Lower lobe of right lung (tissue), 2 donors: ENCODE measurements at regions not wholly inside any gene's neighbourhood (a gene's known extent, or its start where the extent isn't known, plus 50 kb on each side); places are given as distances from the start of the nearest gene placed in this dataset.
"Not testable (repeated sequence)": the region's sequence is repeated elsewhere in the genome, so short reads cannot be mapped to it uniquely, and the experiment has no call there.

ENCODE experiments used
- ATAC-seq, 2 donors: fragments of 200-7000 bp; cut with Tn5 transposase; one replicate each; pipeline ENCODE4 v1.9.1; 2020 to 2022; ENCODE audit warnings: mild to moderate bottlenecking in 2 of 2, moderate library complexity in 2 of 2
- DNase-seq: peaks from one replicate; pipeline ENCODE4 v3.0.0-alpha.2; 2020
- H3K27ac ChIP-seq: fragments of 200-600 bp; one replicate; pipeline ENCODE4 v1.8.0; 2022
- H3K27me3 ChIP-seq: fragments of 200-600 bp; one replicate; pipeline ENCODE4 v1.8.0; 2022; ENCODE audit warnings: low read depth
- H3K36me3 ChIP-seq: fragments of 200-600 bp; one replicate; pipeline ENCODE4 v1.8.0; 2022; ENCODE audit warnings: mild to moderate bottlenecking
- H3K4me1 ChIP-seq: fragments of 200-600 bp; one replicate; pipeline ENCODE4 v1.8.0; 2022
- H3K4me3 ChIP-seq: fragments of 200-600 bp; one replicate; pipeline ENCODE4 v1.8.0; 2022; ENCODE audit warnings: mild to moderate bottlenecking
- H3K9me3 ChIP-seq: fragments of 200-600 bp; one replicate; pipeline ENCODE4 v1.8.0; 2022
- CTCF ChIP-seq: fragments of 200-600 bp; IDR thresholded peaks from one replicate; pipeline ENCODE4 v1.8.0; 2022; ENCODE audit warnings: antibody characterized with exemption, mild to moderate bottlenecking
- intact Hi-C: fragments of 100-400 bp; cut with DNase I; formaldehyde crosslinking; loops from one replicate; pipeline ENCODE4 v1.11.0; 2022
- donor health status: DM: no; HTN: yes; CAD: no; lungs with severe emphysema.

GRCh38 chr1:101178341-101178687, 58.5 kb upstream of the S1PR1 start:
- ATAC-seq (no peak), DNase-seq (no peak)
- Histone ChIP-seq H3K9me3 (no peaks in the 10 kb centered on the region), H3K36me3 (no peaks in the 10 kb centered on the region), H3K27me3 (no peaks in the 10 kb centered on the region), H3K4me1 (peaks cover 8% of the 10 kb centered on the region), H3K27ac (no peak overlapping the region), H3K4me3 (no peak overlapping the region)
- TF ChIP-seq CTCF: no peak
- intact Hi-C loops: no loop called here

- Histone ChIP-seq H3K9me3 (no peaks in the 10 kb centered on the region), H3K27me3 (no peaks in the 10 kb centered on the region), H3K36me3 (no peaks in the 10 kb centered on the region), H3K27ac (no peak overlapping the region), H3K4me3 (no peak overlapping the region), H3K4me1 (no peaks in the 10 kb centered on the region)
- intact Hi-C loops: no loop called here
- no peak for DNase-seq
- TF ChIP-seq CTCF: no peak
- no peak for ATAC-seq
Measured at GRCh38 chr1:101175886-101176285, 60.9 kb upstream of the S1PR1 start.

DNA sequence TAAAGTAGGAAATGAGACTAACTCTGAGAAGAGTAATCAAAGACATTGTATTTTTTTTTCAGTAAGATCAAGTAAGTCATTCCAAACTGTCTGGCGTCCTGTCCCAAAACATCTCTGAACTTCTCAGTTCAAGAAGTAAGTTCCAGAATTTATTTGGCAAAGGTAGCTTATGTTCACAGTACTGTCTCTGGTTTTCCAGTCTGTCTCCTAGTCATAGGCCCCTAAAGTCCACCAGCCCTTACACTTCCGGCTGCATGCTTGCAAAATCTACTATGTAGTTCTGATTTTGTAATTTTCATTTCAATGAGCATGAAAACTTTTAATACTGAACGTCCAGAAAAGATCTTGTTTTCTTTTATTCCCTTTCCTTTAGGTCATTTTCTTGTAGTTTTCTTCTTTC, 61.4 kb upstream of the S1PR1 start:
- no peaks in the 10 kb centered on the region for H3K4me1 ChIP-seq
- H3K27me3 ChIP-seq: no peaks in the 10 kb centered on the region
- no peaks in the 10 kb centered on the region for H3K9me3 ChIP-seq
- no peaks in the 10 kb centered on the region for H3K36me3 ChIP-seq
- DNase-seq (no peak), ATAC-seq (no peak)
- H3K27ac ChIP-seq: no peak overlapping the region
- no peak overlapping the region for H3K4me3 ChIP-seq
- TF ChIP-seq CTCF: no peak
- intact Hi-C loops: no loop called here

DNA sequence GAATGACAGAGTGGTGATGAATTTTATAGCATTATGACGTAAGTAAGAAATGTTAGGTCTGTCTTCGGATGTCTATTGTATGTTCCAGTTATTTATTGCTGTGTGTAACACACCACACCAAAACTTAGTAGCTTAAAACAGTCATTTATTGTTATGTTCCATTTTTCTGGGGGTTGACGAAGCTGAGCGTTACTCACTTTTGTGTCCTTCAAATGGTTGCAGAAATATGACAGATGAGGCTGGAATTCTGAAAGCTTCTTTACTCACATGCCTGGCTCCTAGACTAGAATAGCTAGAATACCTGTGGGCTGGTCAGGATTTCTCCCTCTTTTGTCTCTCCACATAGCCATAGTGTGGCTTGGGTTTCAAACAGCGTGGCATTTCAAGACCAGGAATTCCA, 62.1 kb upstream of the S1PR1 start:
- intact Hi-C loops: no loop called here
- Histone ChIP-seq H3K4me3 (no peak overlapping the region), H3K27ac (no peak overlapping the region), H3K4me1 (no peaks in the 10 kb centered on the region), H3K9me3 (no peaks in the 10 kb centered on the region), H3K36me3 (no peaks in the 10 kb centered on the region), H3K27me3 (no peaks in the 10 kb centered on the region)
- no peak for DNase-seq
- ATAC-seq: no peak
- TF ChIP-seq CTCF: no peak

- H3K9me3 ChIP-seq, ATAC-seq, DNase-seq, intact Hi-C loops, H3K4me3 ChIP-seq, H3K27ac ChIP-seq, H3K27me3 ChIP-seq, H3K4me1 ChIP-seq, H3K36me3 ChIP-seq: not testable (repeated sequence)
Measured at GRCh38 chr1:101174298-101174697, 62.5 kb upstream of the S1PR1 start.

DNA sequence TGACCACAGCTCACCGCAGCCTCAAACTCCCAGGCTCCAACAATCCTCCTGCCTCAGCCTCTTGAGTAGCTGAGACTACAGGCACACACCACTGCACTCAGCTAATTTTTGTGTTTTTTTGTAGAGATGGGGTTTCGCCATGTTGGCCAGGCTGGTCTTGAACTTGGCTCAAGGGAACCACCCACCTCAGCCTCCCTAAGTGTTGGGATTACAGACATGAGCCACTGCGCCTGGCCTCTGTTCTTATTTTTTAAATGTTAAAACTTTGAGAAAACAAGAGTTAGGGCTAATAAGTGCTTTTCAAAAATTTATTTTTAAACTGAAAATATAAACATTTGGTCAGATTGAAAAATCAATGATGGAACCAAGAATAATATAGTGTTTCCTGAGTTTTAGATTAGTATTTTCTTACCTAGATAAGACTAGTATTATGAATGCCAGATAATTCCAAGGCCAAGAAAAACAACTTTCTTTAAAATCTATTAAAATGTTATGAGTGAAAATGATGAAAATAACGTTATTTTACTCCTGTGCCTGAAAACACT, 66.2 kb upstream of the S1PR1 start:
- ATAC-seq (no peak), DNase-seq (no peak)
- Histone ChIP-seq H3K27me3 (no peaks in the 10 kb centered on the region), H3K9me3 (no peaks in the 10 kb centered on the region), H3K36me3 (no peaks in the 10 kb centered on the region), H3K27ac (no peak overlapping the region), H3K4me3 (no peak overlapping the region), H3K4me1 (no peaks in the 10 kb centered on the region)
- no peak for TF ChIP-seq CTCF
- intact Hi-C loops: no loop called here
